B cell (primary cell): ENCODE measurements at regions not wholly inside any gene's neighbourhood (a gene's known extent, or its start where the extent isn't known, plus 50 kb on each side); places are given as distances from the start of the nearest gene placed in this dataset.

Experiments
- ATAC-seq: fragments of 200-7000 bp; cut with Tn5 transposase; one replicate; pipeline ENCODE4 v1.10.0; 2021; ENCODE audit warnings: low read depth, mild to moderate bottlenecking, moderate number of reproducible peaks, moderate library complexity
- CTCF ChIA-PET: fragments of 350-600 bp; sonication (Branson Sonifier 250); formaldehyde crosslinking; loops from one replicate; lab custom pipeline; 2021; ENCODE audit warnings: antibody characterized with exemption, inconsistent platforms; lab: Charles Lee
- POLR2A ChIA-PET: fragments of 350-600 bp; sonication (Branson Sonifier 250); formaldehyde crosslinking; loops from one replicate; lab custom pipeline; 2021; ENCODE audit warnings: antibody characterized with exemption; lab: Charles Lee
- DNase-seq: peaks from one replicate; pipeline ENCODE4 v3.0.0; 2013
- H2AFZ ChIP-seq: 2 replicates; pipeline ENCODE4 v1.6.1; 2012; ENCODE audit warnings: mild to moderate bottlenecking, low read depth, low read length; ENCODE audit not compliant: insufficient read depth, poor library complexity, severe bottlenecking
- H3K27ac ChIP-seq, 2 donors: 1 replicate in 1 of 2; 2 replicates in 1 of 2; pipeline ENCODE4 v1.5.1; 2012 to 2013; ENCODE audit warnings: low read length in 2 of 2, mild to moderate bottlenecking in 2 of 2, moderate library complexity in 1 of 2
- H3K27me3 ChIP-seq, 4 experiments: fragments of 200-600 bp in 1 of 4; sonication (generic) in 1 of 4; replicated peaks in 1 of 4; 1 replicate in 2 of 4; 2 replicates in 2 of 4; pipeline versions ENCODE4 v1.6.1 to v1.7.0; 2013 to 2016; ENCODE audit warnings: low read length in 3 of 4, mild to moderate bottlenecking in 2 of 4, mixed read lengths in 1 of 4, moderate library complexity in 1 of 4; ENCODE audit not compliant: insufficient read depth in 4 of 4, control insufficient read depth in 3 of 4; ENCODE audit errors: control extremely low read depth in 1 of 4
- H3K36me3 ChIP-seq, 2 experiments: replicated peaks in 1 of 2; 1 replicate in 1 of 2; 2 replicates in 1 of 2; pipeline versions ENCODE4 v1.6.1 to v1.7.1; 2013; ENCODE audit warnings: low read length in 1 of 2; ENCODE audit not compliant: insufficient read depth in 2 of 2, control insufficient read depth in 1 of 2; ENCODE audit errors: control extremely low read depth in 1 of 2, extremely low read depth in 1 of 2
- H3K4me1 ChIP-seq, 2 donors: fragments of 200-600 bp in 1 of 2; sonication (generic) in 1 of 2; 1 replicate in 1 of 2; 2 replicates in 1 of 2; pipeline versions ENCODE4 v1.5.1 to v1.6.1; 2013 to 2017; ENCODE audit warnings: low read length in 2 of 2; ENCODE audit not compliant: control insufficient read depth in 2 of 2, insufficient read depth in 2 of 2
- H3K4me2 ChIP-seq: replicated peaks from 2 replicates; pipeline ENCODE3; 2012; ENCODE audit warnings: mild to moderate bottlenecking, low read depth, low read length; ENCODE audit not compliant: poor library complexity, severe bottlenecking
- H3K4me3 ChIP-seq, 5 experiments: fragments of 200-600 bp in 1 of 5; sonication (generic) in 1 of 5; 1 replicate in 3 of 5; 2 replicates in 2 of 5; pipeline versions ENCODE4 v1.5.1 to v1.7.0; 2011 to 2016; ENCODE audit warnings: low read length in 4 of 5, mild to moderate bottlenecking in 4 of 5, low read depth in 2 of 5, control low read depth in 1 of 5, moderate library complexity in 1 of 5; ENCODE audit not compliant: insufficient read depth in 1 of 5; ENCODE audit errors: control extremely low read depth in 1 of 5, extremely low read depth in 1 of 5
- H3K79me2 ChIP-seq: fragments of 200-600 bp; sonication (generic); one replicate; pipeline ENCODE4 v1.6.0; 2016; ENCODE audit warnings: low read length; ENCODE audit not compliant: control insufficient read depth, insufficient read depth
- H3K9ac ChIP-seq: fragments of 200-600 bp; sonication (generic); 2 replicates; pipeline ENCODE4 v1.6.1; 2017; ENCODE audit warnings: mild to moderate bottlenecking, low read length, moderate library complexity
- H3K9me3 ChIP-seq, 3 donors: one replicate each; pipeline versions ENCODE4 v1.6.1 to v1.7.1; 2013; ENCODE audit warnings: low read length in 2 of 3; ENCODE audit not compliant: control insufficient read depth in 2 of 3, insufficient read depth in 1 of 3; ENCODE audit errors: control extremely low read depth in 1 of 3
- H4K20me1 ChIP-seq: 2 replicates; pipeline ENCODE4 v1.6.0; 2012; ENCODE audit warnings: mild to moderate bottlenecking, low read length; ENCODE audit not compliant: insufficient read depth, control insufficient read depth, poor library complexity, severe bottlenecking
- H3K27ac Mint-ChIP-seq: one replicate; pipeline ENCODE4 v1.8.0; 2021; ENCODE audit warnings: mixed read lengths
- H3K27me3 Mint-ChIP-seq: one replicate; pipeline ENCODE4 v1.8.0; 2021; ENCODE audit warnings: mixed read lengths
- H3K4me1 Mint-ChIP-seq: one replicate; pipeline ENCODE4 v1.8.0; 2021; ENCODE audit warnings: mixed read lengths
- H3K4me3 Mint-ChIP-seq: one replicate; pipeline ENCODE4 v1.8.0; 2021; ENCODE audit warnings: mixed read lengths
- H3K9me3 Mint-ChIP-seq: one replicate; pipeline ENCODE4 v1.8.0; 2022; ENCODE audit warnings: mixed read lengths; ENCODE audit not compliant: insufficient read depth
- EZH2 ChIP-seq: IDR thresholded peaks from 2 replicates; pipeline ENCODE4 v1.6.1; 2012; ENCODE audit warnings: borderline replicate concordance, low read depth, mild to moderate bottlenecking, moderate library complexity, low read length; ENCODE audit not compliant: insufficient read depth, poor library complexity, severe bottlenecking
- whole genome bisulfite sequencing: methylation state at CpG from one replicate; pipeline ENCODE4 v1.1.5; 2013; ENCODE audit warnings: missing lambda C conversion rate; ENCODE audit not compliant: insufficient coverage; 5-methylcytosine and 5-hydroxymethylcytosine counted together
- intact Hi-C: fragments of 100-400 bp; cut with micrococcal nuclease; formaldehyde crosslinking; loops from one replicate; pipeline ENCODE4 v1.10.0; 2022
- TF ChIP-seq, protein P1 (sequence below): fragments of 200-600 bp; IDR thresholded peaks from one replicate; pipeline ENCODE4 v1.8.0; 2022; ENCODE audit warnings: antibody characterized with exemption, mild to moderate bottlenecking

- Histone ChIP-seq H3K27me3 (no peaks in the 10 kb centered on the region), H3K4me3 (no peak overlapping the region), H2AFZ (no peak overlapping the region), H4K20me1 (no peaks in the 10 kb centered on the region), H3K4me1 (no peaks in the 10 kb centered on the region), H3K27ac (no peak overlapping the region), H3K79me2 (no peaks in the 10 kb centered on the region), H3K9ac (no peak overlapping the region), H3K4me2 (no peak overlapping the region), H3K36me3 (no peaks in the 10 kb centered on the region), H3K9me3 (peaks cover 0 to 25% (median 4%) of the 10 kb centered on the region in 3 donors)
- TF ChIP-seq EZH2, result no peak
- TF ChIP-seq, protein P1, sequence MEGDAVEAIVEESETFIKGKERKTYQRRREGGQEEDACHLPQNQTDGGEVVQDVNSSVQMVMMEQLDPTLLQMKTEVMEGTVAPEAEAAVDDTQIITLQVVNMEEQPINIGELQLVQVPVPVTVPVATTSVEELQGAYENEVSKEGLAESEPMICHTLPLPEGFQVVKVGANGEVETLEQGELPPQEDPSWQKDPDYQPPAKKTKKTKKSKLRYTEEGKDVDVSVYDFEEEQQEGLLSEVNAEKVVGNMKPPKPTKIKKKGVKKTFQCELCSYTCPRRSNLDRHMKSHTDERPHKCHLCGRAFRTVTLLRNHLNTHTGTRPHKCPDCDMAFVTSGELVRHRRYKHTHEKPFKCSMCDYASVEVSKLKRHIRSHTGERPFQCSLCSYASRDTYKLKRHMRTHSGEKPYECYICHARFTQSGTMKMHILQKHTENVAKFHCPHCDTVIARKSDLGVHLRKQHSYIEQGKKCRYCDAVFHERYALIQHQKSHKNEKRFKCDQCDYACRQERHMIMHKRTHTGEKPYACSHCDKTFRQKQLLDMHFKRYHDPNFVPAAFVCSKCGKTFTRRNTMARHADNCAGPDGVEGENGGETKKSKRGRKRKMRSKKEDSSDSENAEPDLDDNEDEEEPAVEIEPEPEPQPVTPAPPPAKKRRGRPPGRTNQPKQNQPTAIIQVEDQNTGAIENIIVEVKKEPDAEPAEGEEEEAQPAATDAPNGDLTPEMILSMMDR, result no peak
- ATAC-seq (no peak), DNase-seq (no peak)
- no peaks in the 10 kb centered on the region for H3K4me1 Mint-ChIP-seq
- whole genome bisulfite sequencing, result no CpG with 5 or more reads among the region's 3 CpGs
- no peaks in the 10 kb centered on the region for H3K27me3 Mint-ChIP-seq
- ChIA-PET CTCF (no interaction called here), POLR2A (no interaction called here)
- no peak overlapping the region for H3K27ac Mint-ChIP-seq
- no peak overlapping the region for H3K4me3 Mint-ChIP-seq
- intact Hi-C loops, result no loop called here
- H3K9me3 Mint-ChIP-seq, result peaks cover 2% of the 10 kb centered on the region
Measured at GRCh38 chr7:68348401-68348800, 1249.9 kb upstream of the AUTS2 start.

- H3K4me3 ChIP-seq, result no peak overlapping the region
- no peak overlapping the region for H3K9ac ChIP-seq
- TF ChIP-seq EZH2, result no peak
- TF ChIP-seq, protein P1, result no peak
- DNase-seq (no peak), ATAC-seq (no peak)
- 70% methylated on average over 5 of the region's 7 CpGs for WGBS
- H3K4me1 Mint-ChIP-seq, result no peaks in the 10 kb centered on the region
- no peak overlapping the region for H3K4me3 Mint-ChIP-seq
- POLR2A ChIA-PET, result no interaction called here
- H2AFZ ChIP-seq, result no peak overlapping the region
- intact Hi-C loops, result no loop called here
- peaks cover 6% of the 10 kb centered on the region for H3K9me3 Mint-ChIP-seq
- H4K20me1 ChIP-seq, result no peaks in the 10 kb centered on the region
- CTCF ChIA-PET, result no interaction called here
- no peaks in the 10 kb centered on the region for H3K36me3 ChIP-seq
- peaks cover 0 to 9% (median 0%) of the 10 kb centered on the region in 3 donors for H3K9me3 ChIP-seq
- no peak overlapping the region for H3K4me2 ChIP-seq
- H3K27me3 Mint-ChIP-seq, result no peaks in the 10 kb centered on the region
- H3K27me3 ChIP-seq, result no peaks in the 10 kb centered on the region
- no peaks in the 10 kb centered on the region for H3K79me2 ChIP-seq
- H3K4me1 ChIP-seq, result no peaks in the 10 kb centered on the region
- H3K27ac ChIP-seq, result no peak overlapping the region
- H3K27ac Mint-ChIP-seq, result no peak overlapping the region
Measured at GRCh38 chr7:68362745-68363518, 1235.3 kb upstream of the AUTS2 start.
